Stimulated activated CD4-positive, alpha-beta T cell treated with anti-CD3 and anti-CD28 coated beads, Interleukin-4, amount 100 ng/mL, for 1 hour (primary cell): ENCODE measurements at regions not wholly inside any gene's neighbourhood (a gene's known extent, or its start where the extent isn't known, plus 50 kb on each side); places are given as distances from the start of the nearest gene placed in this dataset.

Source experiments
- DNase-seq: peaks from one replicate; pipeline ENCODE4 v3.0.0-alpha.2; 2020

DNA sequence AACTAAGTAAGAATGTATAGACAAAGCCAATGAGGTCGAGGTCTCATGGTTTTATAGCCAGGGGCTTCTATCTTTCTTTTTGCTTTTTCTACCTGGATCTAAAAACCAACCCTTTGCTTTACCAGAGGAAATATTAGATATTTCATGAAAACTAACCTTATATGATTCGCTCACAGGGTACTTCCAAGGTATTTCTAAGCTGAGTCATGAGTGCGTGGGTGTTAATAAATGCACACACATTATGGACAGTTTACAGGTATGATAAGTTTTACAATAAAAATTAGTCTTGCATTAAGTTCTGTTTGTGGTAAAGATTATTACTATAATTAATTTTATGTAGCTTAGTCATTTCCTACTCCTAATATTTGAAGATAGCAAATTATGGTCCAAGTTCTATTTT lies 217.2 kb downstream of the CHRM3 start:
- DNase-seq: no peak

DNA sequence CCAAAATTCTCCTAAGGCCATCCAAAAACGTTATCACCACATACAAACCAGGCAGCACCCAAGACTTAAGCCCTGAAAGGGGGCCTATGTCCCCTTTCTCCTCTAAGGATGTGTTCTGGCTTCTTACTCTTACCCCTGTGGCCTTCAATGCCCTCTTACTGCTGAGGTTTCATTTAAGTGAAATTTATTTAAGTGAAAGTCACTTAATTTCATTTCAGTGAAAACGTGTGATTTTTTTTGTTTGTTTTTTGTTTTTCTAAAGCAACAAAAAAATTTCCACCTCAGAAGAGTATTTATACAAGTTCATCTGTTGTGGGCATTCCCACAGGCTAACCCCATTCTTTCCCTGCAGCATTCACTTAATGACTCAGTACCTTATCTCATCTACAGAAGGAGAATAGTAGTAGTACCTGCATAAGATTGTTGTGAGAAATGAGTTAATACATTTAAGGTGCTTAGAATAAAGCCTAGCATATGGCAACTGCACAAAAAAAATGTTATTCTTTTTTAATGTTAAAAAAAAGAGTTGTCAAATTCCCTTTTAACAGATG lies 220.6 kb downstream of the CHRM3 start:
- DNase-seq: no peak

DNA sequence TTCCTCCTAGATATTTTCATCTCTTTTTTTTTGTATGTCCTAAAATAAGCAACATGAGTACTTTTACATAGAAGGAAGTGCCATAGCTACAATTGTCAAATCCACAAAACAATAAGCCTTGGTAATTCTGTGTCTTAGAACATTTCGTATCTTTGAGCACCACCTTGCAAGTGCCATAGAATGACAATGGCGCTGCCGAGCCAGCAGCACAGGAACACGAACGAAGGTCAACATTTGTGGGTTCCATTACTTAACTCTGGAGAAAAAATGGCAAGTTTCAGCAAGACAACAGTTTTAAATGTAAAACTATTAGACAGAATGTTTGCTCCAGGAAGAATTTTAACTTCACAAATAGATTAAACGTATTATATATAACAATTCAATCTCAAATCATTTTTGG lies 222.1 kb downstream of the CHRM3 start:
- DNase-seq: no peak

DNA sequence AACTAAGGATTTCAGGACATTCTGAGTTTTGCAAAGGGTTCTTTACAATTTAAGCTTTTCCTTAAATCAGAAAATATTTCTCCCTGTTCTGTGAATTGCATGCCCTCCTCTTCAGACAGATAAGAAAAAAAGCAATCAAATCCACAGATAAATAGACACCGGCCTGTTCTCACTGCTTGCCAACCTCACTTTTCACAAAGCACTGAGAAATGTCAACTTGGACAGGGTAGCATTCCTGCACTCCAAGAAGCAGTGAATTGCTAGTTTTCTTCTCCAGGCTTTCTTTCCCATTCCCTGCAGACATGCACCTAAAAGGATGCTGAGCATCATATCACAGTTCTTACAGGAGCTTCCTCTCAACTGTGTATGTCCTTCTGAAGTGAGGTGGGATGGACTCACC lies 226.0 kb downstream of the CHRM3 start:
- DNase-seq: no peak

DNA sequence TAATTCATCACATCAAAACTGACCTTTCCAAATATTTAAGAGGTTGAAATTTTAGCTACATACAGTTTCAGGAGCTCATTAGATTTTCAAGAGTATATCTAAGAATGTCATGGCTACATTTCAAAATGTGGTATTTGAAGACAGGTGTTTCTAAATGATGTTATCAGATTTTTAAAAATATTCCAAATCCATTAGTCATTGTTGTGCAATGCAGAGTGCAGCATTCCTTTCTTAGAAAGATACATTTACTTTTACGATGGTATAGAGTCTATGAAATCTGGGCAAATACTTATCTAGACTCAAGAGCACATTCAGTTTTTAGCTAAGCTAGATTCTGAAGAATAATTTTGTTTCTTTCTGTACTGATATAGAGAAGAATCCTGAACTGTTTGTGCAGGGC lies 230.3 kb downstream of the CHRM3 start:
- DNase-seq: no peak

DNA sequence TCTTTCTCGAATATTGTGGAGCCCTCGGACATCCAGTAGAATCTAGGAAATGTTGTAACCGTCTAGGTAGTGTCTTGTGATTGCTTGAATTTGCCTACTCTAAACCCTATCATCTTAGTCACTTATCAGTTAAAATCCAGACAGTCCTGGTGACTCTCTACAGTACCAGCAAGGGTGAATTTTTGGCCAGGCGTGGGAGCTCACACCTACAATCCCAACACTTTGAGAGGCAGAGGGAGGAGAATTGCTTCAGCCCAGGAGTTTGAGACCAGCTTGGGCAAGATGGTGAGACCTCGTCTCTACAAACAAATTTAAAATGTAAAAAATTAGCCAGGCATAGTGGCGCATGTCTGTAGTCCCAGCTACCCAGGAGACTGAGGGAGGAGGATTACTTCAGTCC lies 230.9 kb downstream of the CHRM3 start:
- DNase-seq: no peak

DNA sequence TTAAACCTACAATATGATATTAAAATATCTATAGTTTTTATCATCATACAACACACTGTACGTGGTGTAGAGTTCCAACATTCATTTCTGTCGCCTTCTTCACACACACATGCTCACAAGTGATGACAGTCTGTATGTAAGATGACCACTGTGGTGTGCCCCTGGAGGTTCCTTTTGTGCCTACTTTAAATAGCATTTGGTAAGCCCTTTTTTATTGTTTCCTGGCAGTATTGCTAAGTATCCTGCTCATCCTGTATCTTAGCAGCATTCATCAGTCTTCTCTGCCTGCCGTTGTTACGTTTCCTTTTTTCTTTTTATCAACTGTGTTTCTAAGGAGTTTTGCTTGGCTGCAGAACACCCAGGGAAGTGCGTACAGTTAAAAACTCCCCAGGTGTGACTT lies 231.4 kb downstream of the CHRM3 start:
- DNase-seq: no peak

DNA sequence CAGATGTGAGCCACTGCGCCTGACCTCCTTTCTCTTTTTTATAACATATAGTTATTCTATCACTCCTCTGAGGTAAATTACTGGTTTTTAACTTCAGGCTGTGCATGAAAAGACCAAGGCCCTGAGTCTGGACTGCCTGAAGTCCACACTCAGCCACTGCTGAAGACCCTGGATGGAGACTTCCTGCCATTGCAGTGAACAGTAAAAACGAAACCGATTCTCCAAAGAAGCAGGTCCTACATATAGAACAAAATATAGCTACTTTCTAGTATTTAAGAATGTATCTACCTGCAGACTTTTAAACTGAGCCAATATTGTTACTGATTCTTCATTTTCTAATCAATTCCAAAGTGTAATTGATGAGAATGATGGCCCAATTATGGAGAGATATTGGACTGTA lies 232.8 kb downstream of the CHRM3 start:
- DNase-seq: no peak

DNA sequence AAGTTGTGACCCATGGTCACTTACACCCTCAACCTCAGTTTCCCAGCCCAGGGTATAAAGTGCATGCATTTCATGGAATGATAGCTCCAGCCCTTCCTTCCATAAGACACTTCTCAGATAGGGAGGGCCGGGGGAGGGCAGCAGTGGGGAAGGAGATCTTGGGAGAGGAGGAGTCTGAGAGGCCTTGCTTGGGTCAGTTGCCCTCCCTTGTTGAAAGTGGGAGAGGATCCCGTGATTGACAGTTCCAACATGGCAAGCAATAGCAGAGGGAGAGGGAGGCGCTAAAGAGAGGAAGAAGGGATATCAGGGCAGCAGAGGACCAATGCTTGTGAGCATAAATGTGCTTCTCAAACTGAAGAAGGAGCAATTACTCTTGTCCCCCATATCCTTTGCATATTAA lies 244.4 kb downstream of the CHRM3 start:
- DNase-seq: no peak

DNA sequence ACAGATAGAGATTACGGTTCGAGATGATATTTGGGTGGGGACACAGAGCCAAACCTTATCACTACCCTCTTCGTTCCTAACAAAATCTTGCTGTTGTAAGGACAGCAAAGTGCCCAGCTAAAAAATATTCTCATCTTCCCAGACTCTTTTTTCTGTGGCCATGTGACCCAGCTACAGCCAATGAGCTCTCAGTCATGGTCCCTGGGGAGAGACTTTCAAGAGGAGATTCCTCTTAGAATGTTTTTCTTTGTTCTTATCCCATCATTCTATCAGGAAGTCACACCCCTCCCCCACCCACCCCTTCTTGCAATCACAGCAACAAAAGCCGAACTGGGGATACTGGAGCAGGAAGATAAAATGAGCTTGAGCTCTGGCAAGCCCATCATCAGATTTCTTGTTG lies 247.1 kb downstream of the CHRM3 start:
- DNase-seq: no peak

DNA sequence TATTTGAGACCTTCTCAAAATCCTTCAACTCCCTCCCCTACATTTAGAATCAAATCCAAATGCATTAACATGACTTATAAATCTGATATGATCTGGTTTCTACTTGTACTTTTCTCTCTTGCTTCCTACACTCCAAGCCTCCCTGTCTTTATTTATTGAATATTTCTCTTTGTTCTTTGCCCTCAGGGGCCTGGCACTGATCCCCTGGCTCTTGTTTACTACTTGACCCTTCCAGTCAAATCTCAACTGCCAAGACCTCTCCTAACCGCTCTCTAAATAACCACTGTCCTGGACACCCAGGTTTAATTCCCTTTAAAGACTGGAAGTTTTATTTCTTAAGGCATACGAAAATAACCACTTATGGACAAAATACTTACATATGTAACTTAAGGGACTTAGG lies 248.9 kb downstream of the CHRM3 start:
- no peak for DNase-seq

DNA sequence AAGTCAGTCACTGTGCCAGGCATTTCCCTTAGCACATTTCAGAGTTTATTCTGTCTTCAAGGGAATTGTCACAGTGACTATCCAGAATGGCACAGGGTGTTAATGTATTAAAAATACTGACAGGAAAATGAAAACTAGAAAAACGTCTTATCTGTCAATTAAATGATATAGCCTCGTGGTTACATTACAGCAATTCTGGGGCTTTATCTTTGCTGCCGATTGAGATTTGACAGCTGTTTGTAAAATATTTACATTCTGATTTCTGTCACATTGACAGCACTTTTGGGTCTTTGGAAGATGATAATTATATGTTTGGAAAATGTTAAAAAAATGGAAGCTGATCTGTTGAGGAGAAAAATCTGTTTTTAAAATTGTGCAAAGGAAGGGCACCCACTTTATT lies 250.0 kb downstream of the CHRM3 start:
- no peak for DNase-seq

DNA sequence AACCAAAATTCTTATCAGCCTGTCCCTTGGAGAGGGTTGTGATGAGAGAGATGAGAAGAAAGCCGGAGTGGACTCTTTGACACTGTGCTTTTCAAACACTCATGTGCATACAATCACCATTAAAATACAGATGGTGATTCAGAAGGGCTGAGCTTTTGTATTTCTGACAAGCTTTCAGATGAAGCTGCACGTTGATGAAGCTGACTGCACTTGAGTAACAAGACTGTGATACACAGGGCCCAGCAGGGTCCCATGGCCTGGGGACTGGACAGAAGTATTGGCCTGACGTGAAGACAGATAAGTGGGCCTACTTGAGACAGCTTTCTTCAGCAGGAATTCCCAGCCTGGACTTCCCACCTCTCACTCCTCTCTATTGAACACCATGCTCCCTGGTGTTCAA lies 258.2 kb downstream of the CHRM3 start:
- no peak for DNase-seq

DNA sequence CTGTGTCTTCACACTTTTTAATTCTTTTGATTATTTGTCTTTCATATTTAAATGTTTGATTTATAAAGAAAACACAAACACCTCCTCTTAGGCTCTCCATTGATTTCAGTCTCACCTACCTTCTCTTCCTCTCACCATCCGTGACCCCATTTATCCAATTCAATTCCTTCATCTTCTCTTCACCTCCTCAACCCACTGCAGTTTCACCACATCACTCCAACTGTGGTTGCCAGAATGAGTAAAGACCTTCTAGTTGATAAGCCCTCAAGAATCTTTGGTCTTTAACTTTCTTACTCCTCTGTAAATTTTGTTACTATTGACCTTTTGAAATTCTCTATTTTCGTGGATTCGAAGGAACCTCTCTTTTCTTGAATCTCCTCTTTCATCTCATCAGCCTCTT lies 260.7 kb downstream of the CHRM3 start:
- no peak for DNase-seq

DNA sequence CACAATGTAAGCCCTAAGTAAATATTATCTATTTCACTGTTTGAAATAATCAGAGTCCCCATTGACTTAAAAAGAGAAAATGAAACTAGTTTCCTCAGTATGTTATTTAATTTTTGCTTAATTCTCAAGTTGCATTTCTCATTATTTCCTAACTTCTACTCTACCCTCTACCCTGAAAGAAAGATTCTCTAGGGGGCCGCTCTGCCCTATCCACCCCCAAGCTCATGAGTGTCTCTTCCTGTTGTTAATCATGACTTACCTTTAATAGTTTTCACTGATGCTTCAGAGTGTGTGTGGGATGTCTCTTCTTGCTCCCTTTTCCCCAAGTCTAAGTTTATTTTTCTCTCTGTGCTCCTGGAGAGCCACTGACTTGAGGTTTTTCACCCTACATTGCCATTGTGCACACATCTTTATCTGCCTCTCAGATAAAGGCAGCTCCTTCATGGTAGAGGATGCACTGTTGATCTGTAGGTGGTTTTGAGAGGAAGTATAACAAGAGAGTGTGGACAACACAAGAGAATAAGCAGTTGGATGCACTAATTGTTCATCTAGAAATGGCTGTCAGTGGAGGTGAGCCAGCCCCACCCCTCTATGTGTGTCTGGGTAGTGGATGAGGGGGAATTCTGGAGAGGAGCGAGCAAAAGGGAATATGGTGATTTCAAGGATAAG lies 261.7 kb downstream of the CHRM3 start:
- no peak for DNase-seq

DNA sequence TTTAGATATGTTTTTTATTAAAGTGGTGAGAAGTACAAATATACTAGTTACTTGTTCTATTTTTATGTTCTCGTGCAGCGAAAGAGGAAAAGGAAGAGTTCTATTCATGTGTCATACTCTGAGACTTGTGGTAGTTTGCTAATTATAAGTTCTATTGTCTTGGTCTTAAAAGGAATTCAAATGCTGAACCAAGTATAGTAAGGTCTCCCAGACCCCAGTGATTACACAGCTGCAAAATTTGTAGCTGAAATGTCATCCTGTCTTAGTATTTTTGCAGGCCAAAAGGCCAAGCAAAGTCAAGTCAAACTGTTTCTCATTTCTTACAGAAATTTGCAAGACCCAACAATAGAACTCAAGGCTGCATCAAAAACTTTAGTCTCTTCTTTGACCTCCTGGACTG lies 268.7 kb downstream of the CHRM3 start:
- DNase-seq: no peak

DNA sequence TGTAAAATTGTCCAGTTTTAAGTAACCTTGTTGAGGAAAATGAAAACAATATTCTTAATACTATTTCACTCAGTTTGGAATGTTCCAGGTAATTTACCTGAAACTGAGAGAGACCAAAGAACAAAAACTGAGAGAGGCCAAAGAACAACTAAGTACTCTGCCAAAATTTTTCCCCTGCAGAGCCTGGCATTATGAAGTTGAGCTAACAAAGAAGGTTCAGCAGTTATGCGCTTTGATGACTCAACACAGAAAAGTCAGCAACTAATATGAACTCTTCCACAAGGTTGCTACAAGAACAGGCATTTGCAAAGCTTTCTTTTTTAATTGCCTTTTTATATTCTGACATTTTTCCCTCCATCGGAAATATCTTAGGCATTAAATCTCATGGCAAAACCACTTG lies 270.9 kb downstream of the CHRM3 start:
- no peak for DNase-seq

DNA sequence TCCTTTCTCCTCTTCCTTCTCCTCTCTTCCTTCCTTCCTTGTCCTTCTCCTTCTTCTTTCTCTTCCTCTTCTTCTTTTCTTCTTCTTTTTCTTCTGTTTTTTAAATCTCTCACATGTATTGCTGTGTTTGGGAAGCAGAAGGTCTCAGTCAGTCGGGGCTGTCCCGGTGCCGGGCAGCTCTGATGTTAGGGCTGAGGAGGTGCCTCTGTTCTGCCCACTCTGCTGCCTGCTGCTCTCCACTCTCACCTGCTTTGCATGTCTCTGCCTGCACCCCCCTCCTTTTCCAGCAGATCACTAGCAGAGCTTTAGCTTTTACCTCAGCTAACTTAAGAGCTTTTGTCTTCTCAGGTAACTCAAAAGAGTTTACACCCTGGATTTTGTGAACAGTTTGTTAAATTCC lies 276.6 kb downstream of the CHRM3 start:
- DNase-seq: no peak

DNA sequence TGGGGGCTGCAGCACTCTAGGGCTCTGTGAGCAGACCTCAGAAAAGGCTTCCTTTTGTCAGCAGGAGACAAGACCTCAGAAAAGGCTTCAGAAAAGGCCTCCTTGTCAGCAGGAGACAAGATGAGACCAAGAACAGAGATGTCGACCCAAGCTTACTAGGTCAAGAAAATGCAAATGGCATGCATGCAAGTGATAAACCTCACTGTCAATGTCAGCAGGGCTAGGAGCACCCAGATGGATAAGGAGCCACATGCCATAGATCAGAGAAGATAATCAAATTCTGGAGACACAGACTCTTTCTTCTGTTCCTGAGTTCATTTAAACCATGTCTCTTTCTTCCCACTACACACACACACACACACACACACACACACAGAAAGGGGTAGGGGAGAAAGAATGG lies 285.9 kb downstream of the CHRM3 start:
- DNase-seq: no peak

DNA sequence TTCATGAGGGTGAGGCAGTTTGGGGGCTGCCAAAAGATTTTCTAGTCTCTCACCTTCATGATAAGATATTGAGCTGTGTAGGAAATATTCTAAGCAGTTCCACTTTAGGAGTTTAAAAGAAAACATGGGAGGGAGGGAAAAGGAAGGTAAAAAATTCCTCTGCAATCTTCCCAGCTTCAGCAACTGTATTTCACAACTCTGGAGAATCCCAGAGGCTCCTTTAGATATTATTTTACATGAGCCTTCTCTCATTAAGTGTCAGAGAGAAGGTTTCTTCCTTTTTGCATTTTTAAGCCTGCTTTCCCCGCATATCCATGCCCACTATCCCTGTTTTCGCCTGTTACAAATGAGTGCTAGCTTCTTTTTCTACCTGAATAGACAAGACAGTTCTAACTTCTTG lies 289.4 kb downstream of the CHRM3 start:
- DNase-seq: no peak

DNA sequence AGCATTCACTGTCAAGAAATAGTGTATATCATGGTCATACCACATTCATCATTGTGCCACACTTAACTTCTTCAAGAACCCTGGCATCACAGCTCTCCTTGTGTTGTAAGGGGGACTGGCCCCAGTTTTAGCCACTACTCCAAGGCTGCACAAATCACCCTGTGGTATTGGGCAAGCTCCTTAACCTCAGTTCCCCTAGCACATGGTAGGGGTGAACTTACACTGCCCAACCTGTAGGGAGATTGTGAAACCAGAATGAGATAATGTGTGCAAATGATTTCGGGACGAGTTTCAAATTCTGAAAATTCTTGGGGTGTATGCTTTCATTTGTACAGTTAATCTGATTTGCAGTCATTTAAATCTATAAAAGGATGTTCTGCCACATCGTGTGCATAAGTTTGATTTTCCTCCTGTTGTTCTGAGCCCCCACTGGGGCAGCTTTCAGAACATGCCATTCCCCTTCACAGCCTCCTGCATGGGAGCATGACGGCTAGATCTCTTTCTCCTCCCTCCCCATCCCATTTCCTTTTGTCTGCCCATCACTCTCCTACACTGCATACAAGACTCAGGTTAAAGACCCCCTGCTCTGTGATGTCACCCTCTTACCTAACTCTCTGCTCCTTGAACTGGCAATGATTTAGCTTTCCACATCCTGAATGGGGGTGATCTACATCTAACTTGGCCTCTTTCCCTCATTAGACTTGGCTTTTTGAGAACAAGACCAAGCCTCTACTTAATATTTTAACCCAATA lies 290.3 kb downstream of the CHRM3 start:
- DNase-seq: no peak

DNA sequence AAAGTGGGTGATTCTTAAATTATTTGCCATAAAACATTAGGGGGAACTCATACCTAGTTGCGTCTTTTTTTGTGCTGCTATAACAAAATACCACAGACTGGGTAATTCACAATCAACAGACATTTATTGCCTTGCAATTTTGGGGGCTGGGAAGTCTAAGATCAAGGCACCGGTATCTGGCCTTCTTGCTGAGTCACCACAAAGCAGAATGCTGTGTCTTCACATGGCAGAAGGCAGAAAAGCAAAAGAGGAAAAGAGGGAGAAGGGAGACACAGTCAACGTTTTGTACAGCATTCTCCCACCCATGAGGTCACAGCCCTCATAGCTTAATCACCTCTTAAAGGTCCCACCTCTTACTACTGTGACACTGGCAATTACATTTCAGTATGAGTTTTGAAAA lies 291.0 kb downstream of the CHRM3 start:
- no peak for DNase-seq

DNA sequence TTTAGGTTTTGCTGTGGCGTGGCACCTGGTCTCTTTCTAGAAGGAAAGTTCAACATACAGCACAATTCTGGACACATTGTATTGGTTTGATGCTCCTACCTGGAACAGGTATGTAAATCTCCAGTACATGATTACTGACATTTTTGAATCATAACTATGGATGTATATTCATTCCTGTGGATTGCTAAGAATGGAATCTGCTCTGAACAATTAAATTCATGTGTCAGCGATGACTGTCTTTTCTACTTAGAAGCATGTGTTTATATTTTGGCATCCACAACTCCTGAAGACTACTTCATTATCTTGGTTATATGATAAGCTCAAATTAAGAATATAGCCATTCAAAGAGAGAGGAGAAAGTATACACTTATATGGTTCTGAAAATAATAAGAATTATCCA lies 291.8 kb downstream of the CHRM3 start:
- no peak for DNase-seq

DNA sequence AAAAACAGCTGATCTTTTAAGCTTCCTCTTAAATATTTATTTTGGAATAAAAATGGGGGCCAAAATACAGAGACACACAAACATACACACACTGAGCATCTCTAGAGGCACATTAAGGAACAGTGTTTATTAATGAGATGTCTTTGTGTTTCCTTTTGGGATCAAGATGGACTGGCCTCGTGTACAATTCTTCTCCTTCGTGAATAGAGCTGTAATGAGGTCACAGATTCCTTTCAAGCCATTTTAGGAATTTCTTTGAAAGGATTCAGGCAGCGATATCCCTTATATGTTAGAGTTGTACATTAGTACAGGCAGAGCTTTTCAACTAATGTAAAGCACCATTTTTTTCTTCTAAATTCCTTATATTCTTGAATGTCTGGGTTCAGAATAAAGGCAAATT lies 295.7 kb downstream of the CHRM3 start:
- DNase-seq: no peak

DNA sequence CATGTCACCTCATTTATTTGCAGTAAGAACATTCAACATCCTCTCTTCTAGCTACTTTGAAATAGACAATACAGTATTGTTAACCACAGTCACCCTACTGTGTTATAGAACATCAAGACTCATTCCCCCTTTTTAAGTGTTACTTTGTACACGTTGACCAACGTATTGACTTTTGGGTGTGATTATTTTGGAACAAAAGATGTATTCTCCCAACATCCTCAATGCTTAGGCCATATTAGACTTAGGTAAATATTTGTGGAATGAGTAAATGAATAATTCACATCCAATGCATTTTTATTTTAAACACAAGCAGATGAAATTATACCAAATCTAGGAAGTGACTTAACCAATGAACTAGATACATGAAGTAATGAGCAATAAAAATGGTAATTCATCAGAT lies 296.6 kb downstream of the CHRM3 start:
- DNase-seq: no peak
